ENCODE measurements at regions not wholly inside any gene's neighbourhood (a gene's known extent, or its start where the extent isn't known, plus 50 kb on each side); places are given as distances from the start of the nearest gene placed in this dataset.

- no peak overlapping the region for H3K4me2 ChIP-seq (ENCODE audit: extremely low read depth, insufficient read depth, low read length)
- no peaks in the 10 kb centered on the region for H3K9me3 ChIP-seq (ENCODE audit: control insufficient read depth, insufficient read depth, low read depth, low read length)
- no peaks in the 10 kb centered on the region for H3K27me3 ChIP-seq (ENCODE audit: control insufficient read depth, insufficient read depth, low read length)
- H3K4me3 ChIP-seq (replicated peaks in 1 of 4; ENCODE audit: control extremely low read depth in 1 of 4, insufficient read depth in 1 of 4, low read depth in 3 of 4, low read length in 4 of 4), result no peak overlapping the region
- no peak for TF ChIP-seq CTCF (conservative IDR thresholded peaks at IDR 0.05 in 1 of 2, IDR thresholded peaks at IDR 0.05 in 1 of 2; ENCODE audit: low read depth in 1 of 2, low read length in 2 of 2)
- TF ChIP-seq EZH2 (IDR thresholded peaks at IDR 0.05; ENCODE audit: low read length, missing control alignments), result no peak
- H3K79me2 ChIP-seq (ENCODE audit: control insufficient read depth, insufficient read depth, low read length), result no peaks in the 10 kb centered on the region
- no peaks in the 10 kb centered on the region for H4K20me1 ChIP-seq (ENCODE audit: control insufficient read depth, extremely low read depth, insufficient read depth, low read length)
- H3K36me3 ChIP-seq (ENCODE audit: control insufficient read depth, insufficient read depth, low read length), result no peaks in the 10 kb centered on the region
- H3K4me1 ChIP-seq (ENCODE audit: control insufficient read depth, extremely low read depth, insufficient read depth, low read length), result no peaks in the 10 kb centered on the region
- DNase-seq (ENCODE audit: low read depth in 2 of 2), result peak in 1 of 2 donors; percentile 32
- no peak overlapping the region for H2AFZ ChIP-seq (ENCODE audit: low read length)
- H3K27ac ChIP-seq (ENCODE audit: insufficient read depth, low read length), result no peak overlapping the region
- H3K9ac ChIP-seq (ENCODE audit: insufficient read depth, low read length), result no peak overlapping the region
Observed at GRCh38 chr12:96143827-96144565, 50.2 kb upstream of the ELK3 start.
